HG03460 (cell line): ENCODE measurements at regions not wholly inside any gene's neighbourhood (a gene's known extent, or its start where the extent isn't known, plus 50 kb on each side); places are given as distances from the start of the nearest gene placed in this dataset.

Experiments used
- ATAC-seq: cut with Tn5 transposase; IDR thresholded peaks from one replicate; pipeline ENCODE4 v1.9.1; 2021; ENCODE audit not compliant: unreplicated experiment

GRCh38 chr14:66056926-66057552 lies 429.1 kb upstream of the CCDC196 start:
- no peak for ATAC-seq

- no peak for ATAC-seq
Measured at GRCh38 chr14:66065188-66065587, 421.0 kb upstream of the CCDC196 start.

DNA sequence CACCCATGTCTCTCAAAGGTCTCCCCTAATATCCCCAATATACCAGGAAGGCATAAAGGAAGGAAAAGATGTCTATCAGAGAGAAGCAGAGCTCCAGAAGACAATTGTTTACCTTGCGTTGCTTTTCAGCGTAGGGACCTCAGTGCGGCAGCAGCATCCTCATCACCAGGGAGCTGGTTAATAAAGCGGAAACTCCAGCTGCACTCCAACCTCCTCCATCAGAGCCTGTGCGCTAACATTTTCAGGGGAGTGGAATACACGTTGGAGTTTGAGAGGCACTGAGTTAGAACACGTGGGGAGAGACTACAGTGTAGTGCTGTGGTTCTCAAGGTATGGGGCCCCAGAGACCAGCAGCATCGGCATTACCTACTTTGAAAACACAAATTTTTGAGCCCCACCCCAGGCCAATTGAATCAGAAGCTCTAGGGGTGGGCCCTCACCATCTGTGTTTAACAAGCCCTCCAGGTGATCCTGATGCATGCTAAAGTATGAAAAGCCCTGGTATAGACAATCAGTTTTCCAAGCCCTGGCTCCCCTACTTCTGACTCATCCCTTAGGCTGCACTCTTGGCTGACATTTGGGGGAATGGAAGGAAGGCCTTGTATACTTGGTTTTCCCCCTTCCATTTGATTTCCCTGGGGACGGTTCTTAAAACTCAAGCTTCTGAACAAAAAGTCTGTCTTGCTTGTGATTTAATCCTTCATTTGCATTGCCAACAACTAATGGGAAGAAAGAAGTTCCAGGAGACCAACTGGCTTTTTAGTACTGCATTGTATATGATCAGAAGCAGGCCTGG lies 419.0 kb upstream of the CCDC196 start:
- ATAC-seq, result no peak

GRCh38 chr14:66069036-66069435 lies 417.1 kb upstream of the CCDC196 start:
- ATAC-seq, result no peak

- ATAC-seq, result no peak
Measured at GRCh38 chr14:66069830-66070541, 416.2 kb upstream of the CCDC196 start.

DNA sequence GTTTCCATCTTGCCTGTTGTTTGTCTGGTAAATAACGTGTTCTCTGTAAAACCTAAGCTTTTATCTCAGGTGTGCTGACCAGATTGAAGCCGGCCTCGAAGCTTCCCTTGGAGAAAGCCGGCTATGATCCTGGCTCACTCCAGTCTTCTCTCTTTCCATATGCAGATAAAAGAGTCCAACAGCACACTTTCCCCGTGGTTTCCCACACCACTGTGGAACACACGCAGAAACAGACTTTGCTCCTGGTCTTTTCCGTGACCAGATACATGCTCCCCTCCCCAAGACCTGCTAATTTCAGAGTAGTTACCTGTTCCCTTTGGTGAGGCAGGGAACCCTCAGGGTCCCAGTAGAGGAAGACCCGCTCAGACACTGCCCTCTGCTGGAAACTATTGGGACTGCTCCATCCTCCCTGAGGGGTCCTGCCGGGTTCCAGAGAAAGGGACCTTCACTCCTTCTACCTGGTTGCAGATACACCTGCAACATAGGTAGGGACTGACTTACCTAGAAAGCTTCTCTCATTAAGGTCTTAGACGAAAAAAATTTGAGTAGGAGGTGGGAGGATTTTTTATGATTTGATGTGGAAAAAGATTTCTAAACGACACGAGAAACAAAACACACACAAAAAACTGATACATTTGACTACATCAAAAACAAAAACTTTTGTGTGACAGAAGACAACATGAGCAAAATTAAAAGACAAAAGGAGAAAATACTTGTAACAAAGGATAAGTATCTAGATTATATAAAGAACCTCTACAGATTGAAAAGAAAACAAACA lies 415.4 kb upstream of the CCDC196 start:
- no peak for ATAC-seq

DNA sequence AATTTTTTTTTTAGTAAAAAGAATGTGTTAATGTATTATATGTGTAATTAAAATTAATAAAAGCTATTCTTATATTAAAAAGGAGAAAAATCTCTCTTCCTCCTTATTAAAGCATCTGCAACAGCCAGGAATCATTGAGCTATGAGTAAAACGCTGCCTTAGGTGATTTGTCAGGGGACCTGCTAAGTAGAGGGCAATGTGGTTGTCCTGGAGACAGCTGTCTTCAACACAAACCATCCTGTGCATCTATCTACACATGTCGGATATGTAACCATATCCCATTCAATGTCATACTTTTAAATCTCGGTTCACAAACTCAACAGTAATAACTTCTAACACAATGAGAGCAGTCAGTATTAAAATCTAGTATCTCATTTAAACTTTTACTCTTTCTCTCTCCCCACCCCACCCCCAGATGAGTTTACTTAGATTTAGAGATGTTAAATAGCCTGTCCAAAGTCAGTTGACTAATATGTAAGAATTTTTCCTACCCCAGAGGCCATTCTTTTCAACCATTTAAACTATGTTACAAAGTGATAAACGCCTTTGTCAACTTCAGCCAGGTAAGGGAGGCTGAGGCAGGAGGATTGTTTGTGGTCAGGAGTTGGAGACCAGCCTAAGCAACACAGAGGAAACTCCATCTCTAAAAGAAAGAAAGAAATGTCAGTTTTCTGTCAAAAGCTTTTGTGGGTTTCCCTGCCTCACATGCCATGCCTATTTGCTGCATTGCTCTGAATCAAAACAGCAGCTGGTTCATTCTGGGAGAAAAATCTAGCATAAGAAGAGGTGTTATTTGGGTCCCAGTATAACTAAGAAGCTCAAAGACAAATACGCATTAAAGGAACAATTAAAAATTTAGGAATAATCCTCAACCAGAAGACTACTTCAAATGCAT lies 413.7 kb upstream of the CCDC196 start:
- ATAC-seq, result no peak

DNA sequence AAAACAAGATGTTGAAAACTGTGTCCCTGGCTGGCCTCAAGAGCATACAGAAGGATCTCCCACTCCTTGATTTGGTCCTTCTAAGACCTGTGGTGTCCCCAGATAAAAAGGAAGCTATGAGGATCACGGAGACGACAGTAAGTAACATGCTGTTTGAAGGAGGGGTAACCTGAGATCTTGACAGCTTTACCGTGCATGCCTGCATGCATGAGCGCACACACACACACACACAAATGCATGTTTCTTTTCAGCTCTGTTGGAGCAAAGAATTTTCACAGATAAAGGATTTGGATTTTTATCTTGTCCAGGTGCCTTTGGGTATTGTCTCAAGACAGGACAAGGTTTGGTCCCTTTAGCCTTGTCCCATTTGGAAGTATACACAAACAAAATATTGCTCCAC lies 411.6 kb upstream of the CCDC196 start:
- no peak for ATAC-seq

DNA sequence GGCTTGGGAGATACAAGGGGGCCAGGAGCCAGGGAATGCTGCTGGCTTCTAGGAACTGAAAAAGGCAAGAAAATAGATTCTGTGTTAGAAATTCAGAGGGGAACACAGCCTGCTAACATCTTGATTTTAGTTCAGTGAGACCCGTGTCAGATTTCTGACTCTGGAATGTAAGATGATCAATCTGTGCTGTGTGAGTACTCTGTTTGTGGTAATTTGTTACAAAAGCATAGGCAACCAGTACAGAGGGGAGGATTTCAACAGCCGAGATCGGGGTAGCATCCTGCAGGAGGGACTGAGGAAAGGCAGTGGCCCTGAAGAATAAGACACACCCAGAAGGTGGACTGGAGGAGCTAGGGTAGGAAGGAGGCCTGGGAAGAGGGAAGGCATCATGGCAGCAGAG lies 410.0 kb upstream of the CCDC196 start:
- ATAC-seq, result no peak

DNA sequence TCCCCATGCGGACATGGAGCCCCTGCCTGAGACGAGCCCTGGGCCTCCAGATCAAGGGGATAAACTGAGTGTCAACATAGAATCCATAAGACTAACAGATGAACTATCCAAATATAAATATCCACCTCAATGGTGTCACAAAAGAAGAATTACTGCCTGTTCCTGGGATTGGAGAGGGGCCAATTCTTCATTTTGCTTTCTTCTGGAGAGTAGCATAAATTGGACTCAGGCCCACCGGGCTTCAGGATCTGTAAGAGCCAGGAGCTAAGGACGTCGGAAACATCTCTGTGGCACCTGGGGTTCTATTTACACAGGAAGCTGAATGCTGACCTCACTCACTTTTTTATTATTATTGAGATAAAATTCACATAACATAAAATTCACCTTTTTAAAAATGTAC lies 408.2 kb upstream of the CCDC196 start:
- no peak for ATAC-seq

GRCh38 chr14:66081594-66082376 lies 404.4 kb upstream of the CCDC196 start:
- no peak for ATAC-seq

DNA sequence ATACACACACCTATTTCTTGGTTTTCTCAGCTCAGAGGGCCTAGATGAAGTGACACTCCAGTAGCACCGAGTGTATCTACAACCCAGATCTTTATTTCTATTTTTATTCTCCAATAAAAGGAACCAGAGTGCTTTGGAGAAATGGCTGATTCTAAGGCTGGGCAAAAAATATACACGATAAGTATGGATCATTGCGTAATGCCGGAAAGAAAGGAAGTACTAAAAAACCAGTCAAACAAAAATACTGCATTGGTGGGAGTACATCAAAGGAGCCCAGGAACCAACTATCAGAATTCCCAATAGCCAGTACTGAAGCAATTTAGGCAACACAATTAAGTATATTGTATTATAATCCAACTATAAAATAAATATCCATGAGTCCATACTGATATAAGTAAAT lies 400.9 kb upstream of the CCDC196 start:
- ATAC-seq, result no peak

DNA sequence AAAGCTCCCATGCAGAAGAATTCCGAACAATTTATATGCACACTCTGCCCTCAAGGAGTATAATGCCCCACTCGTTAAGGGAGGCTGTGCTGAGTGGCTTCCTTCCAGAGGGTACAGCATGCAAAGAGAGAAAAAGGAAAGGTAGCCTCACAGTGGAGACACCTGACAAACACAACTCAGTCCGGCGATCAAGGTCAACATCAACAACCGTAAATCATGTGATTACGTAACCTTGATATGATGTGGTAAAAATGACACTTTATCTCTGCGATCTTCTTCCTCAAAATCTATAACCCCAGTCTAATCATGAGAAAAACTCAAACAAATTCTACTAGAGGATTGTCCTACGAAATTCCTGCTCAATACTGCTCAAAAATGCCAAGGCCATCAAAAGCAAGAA lies 400.5 kb upstream of the CCDC196 start:
- no peak for ATAC-seq

DNA sequence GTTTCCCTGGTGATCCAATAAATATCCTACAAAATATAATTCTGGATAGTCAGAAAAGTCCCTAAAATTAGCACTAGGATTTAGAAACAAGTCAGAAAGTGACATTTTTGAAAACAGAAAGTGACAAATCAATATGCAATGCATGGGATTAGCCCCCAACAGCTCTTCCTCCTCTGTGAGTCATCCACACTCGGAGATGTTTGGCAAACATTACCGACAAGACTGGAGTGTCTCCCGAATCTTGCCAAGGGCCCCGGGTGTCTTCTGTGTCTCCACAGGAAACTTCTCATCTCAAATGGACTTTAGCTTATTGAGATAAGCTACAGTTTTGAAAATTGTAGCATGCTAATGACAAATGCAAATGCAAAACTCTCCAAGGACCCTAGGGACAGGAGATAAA lies 398.9 kb upstream of the CCDC196 start:
- no peak for ATAC-seq

- ATAC-seq, result no peak
Measured at GRCh38 chr14:66088656-66089055, 397.5 kb upstream of the CCDC196 start.

GRCh38 chr14:66092206-66092605 lies 394.0 kb upstream of the CCDC196 start:
- ATAC-seq, result no peak

DNA sequence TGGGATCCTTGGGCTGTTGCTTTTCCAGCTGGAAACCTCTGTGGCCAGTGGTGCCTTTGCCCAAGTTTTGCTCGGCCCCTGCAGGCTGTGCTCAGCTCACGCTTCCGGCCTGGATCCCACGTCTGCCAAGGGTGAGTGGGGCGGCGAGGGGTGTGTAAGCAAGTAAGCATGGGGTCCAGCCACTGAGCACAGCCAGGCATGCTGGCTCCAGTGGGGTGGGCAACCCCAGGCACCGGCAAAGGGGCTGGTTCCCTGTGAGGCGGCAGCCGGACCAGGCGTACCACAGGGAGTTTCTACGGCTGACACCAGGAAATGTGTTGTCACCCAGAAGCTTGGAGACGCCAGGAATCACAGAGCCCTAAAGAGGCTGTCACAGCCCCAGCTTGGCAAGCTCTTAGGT lies 393.4 kb upstream of the CCDC196 start:
- no peak for ATAC-seq

GRCh38 chr14:66094001-66094727 lies 392.0 kb upstream of the CCDC196 start:
- no peak for ATAC-seq

DNA sequence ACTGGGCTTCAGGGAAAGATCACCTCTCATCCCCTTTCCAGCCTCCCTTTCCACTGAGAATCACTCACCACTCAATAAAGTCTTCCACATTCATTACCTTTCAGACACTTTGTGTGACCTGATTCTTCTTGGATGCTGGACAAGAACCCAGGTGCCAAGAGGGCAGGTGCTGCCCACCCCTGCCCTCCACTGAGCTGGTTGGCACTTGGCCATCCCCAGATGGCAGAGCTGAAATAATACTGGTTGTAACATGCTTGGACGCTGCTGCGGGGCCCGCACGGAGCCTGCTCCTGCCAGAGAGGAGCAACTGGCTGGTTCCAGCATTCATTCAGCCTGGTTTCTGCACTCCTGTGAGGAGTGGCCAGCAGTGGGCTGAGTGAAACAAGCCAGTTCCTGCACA lies 386.7 kb upstream of the CCDC196 start:
- ATAC-seq, result no peak
